Nephron progenitor cell (in vitro differentiated cells): ENCODE measurements at regions not wholly inside any gene's neighbourhood (a gene's known extent, or its start where the extent isn't known, plus 50 kb on each side); places are given as distances from the start of the nearest gene placed in this dataset.

Source experiments
- DNase-seq: peaks from one replicate; pipeline ENCODE4 v3.0.0; 2021
- H3K27ac Mint-ChIP-seq: 2 replicates; pipeline ENCODE4 v1.8.0; 2021; ENCODE audit warnings: mild to moderate bottlenecking, moderate library complexity, mixed read lengths
- H3K27me3 Mint-ChIP-seq: 2 replicates; pipeline ENCODE4 v1.8.0; 2021; ENCODE audit warnings: mild to moderate bottlenecking, low read depth, mixed read lengths; ENCODE audit not compliant: poor library complexity
- H3K36me3 Mint-ChIP-seq: 2 replicates; pipeline ENCODE4 v1.8.0; 2021; ENCODE audit warnings: low read depth, mixed read lengths
- H3K4me1 Mint-ChIP-seq: 2 replicates; pipeline ENCODE4 v1.8.0; 2021; ENCODE audit warnings: mixed read lengths
- H3K4me3 Mint-ChIP-seq: 2 replicates; pipeline ENCODE4 v1.8.0; 2021; ENCODE audit warnings: mild to moderate bottlenecking, moderate library complexity, mixed read lengths
- H3K9me3 Mint-ChIP-seq: 2 replicates; pipeline ENCODE4 v1.8.0; 2021; ENCODE audit warnings: mild to moderate bottlenecking, moderate library complexity, mixed read lengths
- CTCF ChIP-seq: fragments of 200-600 bp; sonication (generic); IDR thresholded peaks from 2 replicates; pipeline ENCODE4 v1.5.0; 2021; ENCODE audit warnings: antibody characterized with exemption

DNA sequence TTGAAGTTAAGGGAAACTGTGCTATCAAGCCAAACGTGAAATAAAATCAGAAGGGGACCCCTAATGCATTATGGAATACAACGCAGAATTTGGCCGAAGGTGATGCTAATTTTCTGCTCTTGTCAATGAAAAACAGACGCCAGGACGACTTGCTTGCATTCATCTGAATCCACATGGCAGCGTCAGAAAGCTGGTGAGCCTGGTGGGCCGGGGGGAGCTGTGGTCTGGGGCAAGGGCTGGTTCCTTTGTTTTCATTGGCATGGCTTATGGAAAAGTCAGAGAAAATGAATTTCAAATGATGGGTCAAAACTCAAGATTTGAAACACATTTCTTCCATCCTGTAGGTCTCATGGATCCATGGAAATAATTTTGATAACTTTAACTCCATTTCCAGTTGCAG lies 86.4 kb upstream of the RUNX1 start:
- Mint-ChIP-seq H3K4me1 (peaks cover 13% of the 10 kb centered on the region), H3K9me3 (peaks cover 5% of the 10 kb centered on the region), H3K27ac (no peak overlapping the region), H3K36me3 (no peaks in the 10 kb centered on the region), H3K4me3 (no peak overlapping the region), H3K27me3 (peaks cover 6% of the 10 kb centered on the region)
- no peak for TF ChIP-seq CTCF
- no peak for DNase-seq

- Mint-ChIP-seq H3K27ac (no peak overlapping the region), H3K4me1 (peaks cover 13% of the 10 kb centered on the region), H3K27me3 (peaks cover 6% of the 10 kb centered on the region), H3K9me3 (peaks cover 9% of the 10 kb centered on the region), H3K4me3 (no peak overlapping the region), H3K36me3 (no peaks in the 10 kb centered on the region)
- DNase-seq: no peak
- TF ChIP-seq CTCF: no peak
These were observed 85.2 kb upstream of the RUNX1 start for GRCh38 chr21:35134309-35134708.

GRCh38 chr21:35128536-35128935 lies 79.4 kb upstream of the RUNX1 start:
- Mint-ChIP-seq H3K36me3 (peaks cover 16% of the 10 kb centered on the region), H3K27me3 (peaks cover 14% of the 10 kb centered on the region), H3K4me1 (no peaks in the 10 kb centered on the region), H3K4me3 (no peak overlapping the region), H3K27ac (no peak overlapping the region), H3K9me3 (peaks cover 43% of the 10 kb centered on the region)
- no peak for TF ChIP-seq CTCF
- no peak for DNase-seq

DNA sequence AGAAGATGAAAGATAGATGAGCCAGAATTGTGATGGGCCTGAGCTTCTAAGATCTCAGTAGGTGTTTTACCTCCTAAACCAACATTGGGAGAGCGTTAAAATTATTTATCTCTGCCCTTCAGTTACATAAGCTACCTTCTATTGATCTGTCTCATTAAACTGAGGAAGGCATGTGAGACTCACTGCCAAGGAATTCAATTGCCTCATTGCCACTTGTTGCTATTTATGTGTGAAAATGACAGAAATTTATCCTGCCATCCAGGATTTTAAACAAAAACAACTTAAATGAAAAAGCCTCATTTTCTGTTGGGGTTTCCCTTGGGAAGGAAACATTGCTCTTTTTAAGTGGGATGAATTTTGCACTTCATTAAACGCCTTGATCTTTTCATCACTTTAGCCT lies 78.7 kb upstream of the RUNX1 start:
- no peak for DNase-seq
- Mint-ChIP-seq H3K4me3 (no peak overlapping the region), H3K27me3 (peaks cover 11% of the 10 kb centered on the region)

DNA sequence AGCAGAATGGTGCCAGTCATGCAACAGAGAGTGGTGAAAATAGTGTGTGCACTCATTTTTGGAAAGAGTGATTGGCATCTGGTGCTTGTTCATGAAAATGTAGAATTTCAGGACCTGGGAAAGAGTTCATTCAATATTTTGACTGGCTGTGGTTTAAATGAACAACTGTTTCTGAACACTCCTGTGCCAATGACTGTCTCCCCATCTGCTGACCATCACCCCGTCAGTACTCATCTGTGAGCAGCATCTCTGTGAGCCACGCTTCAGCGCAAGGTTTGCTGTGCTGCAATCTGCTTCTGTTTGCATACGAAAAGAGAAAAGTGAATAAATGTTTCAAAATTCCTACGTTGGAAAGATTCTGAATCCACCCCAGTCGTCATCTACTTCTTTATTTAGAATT lies 77.9 kb upstream of the RUNX1 start:
- no peak for DNase-seq
- peaks cover 56% of the 10 kb centered on the region for H3K9me3 Mint-ChIP-seq
- TF ChIP-seq CTCF: no peak
- no peak overlapping the region for H3K27ac Mint-ChIP-seq
- no peaks in the 10 kb centered on the region for H3K4me1 Mint-ChIP-seq
- H3K36me3 Mint-ChIP-seq: peaks cover 16% of the 10 kb centered on the region
- H3K4me3 Mint-ChIP-seq: no peak overlapping the region
- peaks cover 14% of the 10 kb centered on the region for H3K27me3 Mint-ChIP-seq

More for the DNA sequence above, 78.7 kb upstream of the RUNX1 start:
- Mint-ChIP-seq H3K9me3 (peaks cover 50% of the 10 kb centered on the region), H3K4me1 (no peaks in the 10 kb centered on the region), H3K36me3 (peaks cover 16% of the 10 kb centered on the region), H3K27ac (no peak overlapping the region)
- TF ChIP-seq CTCF: no peak

- H3K27me3 Mint-ChIP-seq: peaks cover 36% of the 10 kb centered on the region
- DNase-seq: no peak
- peaks cover 13% of the 10 kb centered on the region for H3K36me3 Mint-ChIP-seq
- TF ChIP-seq CTCF: no peak
- no peak overlapping the region for H3K27ac Mint-ChIP-seq
- peaks cover 38% of the 10 kb centered on the region for H3K9me3 Mint-ChIP-seq
- no peak overlapping the region for H3K4me3 Mint-ChIP-seq
- H3K4me1 Mint-ChIP-seq: peaks cover 28% of the 10 kb centered on the region
These were observed 71.6 kb upstream of the RUNX1 start for GRCh38 chr21:35120631-35121180.
